CD14-positive monocyte (primary cell): ENCODE measurements at regions not wholly inside any gene's neighbourhood (a gene's known extent, or its start where the extent isn't known, plus 50 kb on each side); places are given as distances from the start of the nearest gene placed in this dataset.

Experiments
- DNase-seq, 3 donors: peaks; one replicate each; pipeline ENCODE4 v3.0.0-alpha.2; 2011 to 2022
- H2AFZ ChIP-seq: 2 replicates; pipeline ENCODE4 v1.6.0; 2012; ENCODE audit warnings: mild to moderate bottlenecking, low read depth, low read length, inconsistent platforms; ENCODE audit not compliant: insufficient read depth, poor library complexity, severe bottlenecking
- H3K27ac ChIP-seq, 2 donors: 1 replicate in 1 of 2; 2 replicates in 1 of 2; pipeline ENCODE4 v1.5.1; 2012 to 2013; ENCODE audit warnings: low read length in 2 of 2, control low read depth in 1 of 2, inconsistent platforms in 1 of 2, low read depth in 1 of 2, mild to moderate bottlenecking in 1 of 2
- H3K27me3 ChIP-seq, 2 donors: one replicate each; pipeline versions ENCODE4 v1.6.0 to v1.6.1; 2011 to 2013; ENCODE audit warnings: low read length in 2 of 2; ENCODE audit not compliant: control insufficient read depth in 2 of 2, insufficient read depth in 2 of 2
- H3K36me3 ChIP-seq, 2 donors: replicated peaks in 1 of 2; 1 replicate in 1 of 2; 2 replicates in 1 of 2; pipeline versions ENCODE4 v1.5.1 to v1.6.1; 2012 to 2013; ENCODE audit warnings: low read length in 2 of 2, control low read depth in 1 of 2, inconsistent platforms in 1 of 2, mild to moderate bottlenecking in 1 of 2; ENCODE audit not compliant: insufficient read depth in 2 of 2, control insufficient read depth in 1 of 2
- H3K4me1 ChIP-seq, 2 donors: 1 replicate in 1 of 2; 2 replicates in 1 of 2; pipeline versions ENCODE4 v1.5.1 to v1.6.1; 2012 to 2013; ENCODE audit warnings: low read length in 2 of 2, control low read depth in 1 of 2, inconsistent platforms in 1 of 2, mild to moderate bottlenecking in 1 of 2, moderate library complexity in 1 of 2; ENCODE audit not compliant: insufficient read depth in 2 of 2, control insufficient read depth in 1 of 2
- H3K4me2 ChIP-seq: replicated peaks from 2 replicates; pipeline ENCODE3; 2012; ENCODE audit warnings: low read length, moderate library complexity, mild to moderate bottlenecking; ENCODE audit not compliant: poor library complexity, severe bottlenecking; ENCODE audit errors: extremely low read depth
- H3K4me3 ChIP-seq, 3 experiments: fragments of 200-600 bp in 1 of 3; sonication (generic) in 1 of 3; replicated peaks in 1 of 3; 1 replicate in 2 of 3; 2 replicates in 1 of 3; pipeline ENCODE4 v1.5.1; 2011 to 2013; ENCODE audit warnings: low read length in 3 of 3, mild to moderate bottlenecking in 3 of 3, control low read depth in 2 of 3, low read depth in 2 of 3, inconsistent platforms in 1 of 3, moderate library complexity in 1 of 3
- H3K79me2 ChIP-seq: 2 replicates; pipeline ENCODE4 v1.6.0; 2012; ENCODE audit warnings: mild to moderate bottlenecking, control low read depth, inconsistent platforms, low read length, moderate library complexity; ENCODE audit not compliant: insufficient read depth
- H3K9ac ChIP-seq: 2 replicates; pipeline ENCODE4 v1.6.0; 2017; ENCODE audit warnings: low read length, mild to moderate bottlenecking; ENCODE audit not compliant: insufficient read depth, poor library complexity, severe bottlenecking
- H3K9me3 ChIP-seq, 2 donors: replicated peaks in 1 of 2; 1 replicate in 1 of 2; 2 replicates in 1 of 2; pipeline versions ENCODE4 v1.5.1 to v1.6.1; 2012 to 2013; ENCODE audit warnings: low read length in 2 of 2, control low read depth in 1 of 2; ENCODE audit not compliant: control insufficient read depth in 1 of 2, insufficient read depth in 1 of 2
- H4K20me1 ChIP-seq: 2 replicates; pipeline ENCODE4 v1.6.0; 2012; ENCODE audit warnings: mild to moderate bottlenecking, low read length, control low read depth, moderate library complexity; ENCODE audit not compliant: insufficient read depth
- H3K27ac Mint-ChIP-seq, 7 donors: one replicate each; pipeline ENCODE4 v1.8.0; 2020; ENCODE audit warnings: mild to moderate bottlenecking in 7 of 7, mixed read lengths in 7 of 7, moderate library complexity in 6 of 7, inconsistent platforms in 2 of 7
- H3K27me3 Mint-ChIP-seq, 3 donors: one replicate each; pipeline ENCODE4 v1.8.0; 2021 to 2022; ENCODE audit warnings: low read depth in 3 of 3, mild to moderate bottlenecking in 3 of 3, mixed read lengths in 3 of 3, moderate library complexity in 3 of 3, inconsistent platforms in 1 of 3
- H3K36me3 Mint-ChIP-seq, 2 donors: one replicate each; pipeline ENCODE4 v1.8.0; 2020; ENCODE audit warnings: mixed read lengths in 2 of 2, inconsistent platforms in 1 of 2, mild to moderate bottlenecking in 1 of 2
- H3K4me1 Mint-ChIP-seq: one replicate; pipeline ENCODE4 v1.8.0; 2020; ENCODE audit warnings: mild to moderate bottlenecking, mixed read lengths
- H3K4me3 Mint-ChIP-seq, 2 donors: one replicate each; pipeline ENCODE4 v1.8.0; 2020; ENCODE audit warnings: mild to moderate bottlenecking in 2 of 2, mixed read lengths in 2 of 2, moderate library complexity in 1 of 2
- H3K9me3 Mint-ChIP-seq, 7 donors: one replicate each; pipeline ENCODE4 v1.8.0; 2020 to 2022; ENCODE audit warnings: mixed read lengths in 7 of 7, mild to moderate bottlenecking in 6 of 7, moderate library complexity in 6 of 7, inconsistent platforms in 2 of 7
- WGBS: methylation state at CpG from one replicate; pipeline ENCODE4 v1.1.5; 2013; ENCODE audit warnings: missing lambda C conversion rate; ENCODE audit not compliant: insufficient coverage; 5-methylcytosine and 5-hydroxymethylcytosine counted together
- intact Hi-C, 2 donors: fragments of 100-400 bp; cut with micrococcal nuclease; formaldehyde crosslinking; loops; one replicate each; pipeline versions ENCODE4 v1.15.0 to v1.15.1; 2023
- TF ChIP-seq, protein P1 (sequence below): fragments of 200-600 bp; IDR thresholded peaks from one replicate; pipeline ENCODE4 v1.8.0; 2022; ENCODE audit warnings: antibody characterized with exemption, mild to moderate bottlenecking

DNA sequence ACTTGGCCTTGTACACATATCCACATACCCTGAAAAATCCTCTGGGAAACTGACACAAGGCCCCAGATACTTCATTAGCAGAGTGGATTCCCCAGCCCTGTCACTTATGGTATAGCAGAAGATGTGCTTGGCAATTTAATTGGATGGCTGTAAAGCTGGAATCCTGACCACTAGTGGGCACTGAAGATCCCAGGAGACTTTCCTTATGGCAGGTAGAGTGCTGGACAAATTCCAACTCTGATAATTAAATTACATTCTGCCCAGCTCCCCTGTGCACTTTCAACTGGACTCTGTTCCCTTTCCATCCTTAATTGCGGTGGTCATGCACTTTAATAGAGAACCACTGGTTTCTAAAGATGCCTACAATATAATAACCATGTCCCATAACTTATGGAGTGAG lies 119.8 kb downstream of the DCK start:
- no peaks in the 10 kb centered on the region for H3K79me2 ChIP-seq
- no peak overlapping the region for H3K27ac ChIP-seq
- Mint-ChIP-seq H3K4me3 (no peak overlapping the region), H3K9me3 (peaks cover 0 to 5% (median 2%) of the 10 kb centered on the region in 7 donors), H3K36me3 (no peaks in the 10 kb centered on the region), H3K4me1 (no peaks in the 10 kb centered on the region), H3K27me3 (no peaks in the 10 kb centered on the region), H3K27ac (no peak overlapping the region)
- intact Hi-C loops: no loop called here
- H3K9ac ChIP-seq: no peak overlapping the region
- DNase-seq: no peak
- no peaks in the 10 kb centered on the region for H3K4me1 ChIP-seq
- no CpG with 5 or more reads among the region's 1 CpG for WGBS
- no peaks in the 10 kb centered on the region for H4K20me1 ChIP-seq
- no peak overlapping the region for H2AFZ ChIP-seq
- TF ChIP-seq, protein P1, sequence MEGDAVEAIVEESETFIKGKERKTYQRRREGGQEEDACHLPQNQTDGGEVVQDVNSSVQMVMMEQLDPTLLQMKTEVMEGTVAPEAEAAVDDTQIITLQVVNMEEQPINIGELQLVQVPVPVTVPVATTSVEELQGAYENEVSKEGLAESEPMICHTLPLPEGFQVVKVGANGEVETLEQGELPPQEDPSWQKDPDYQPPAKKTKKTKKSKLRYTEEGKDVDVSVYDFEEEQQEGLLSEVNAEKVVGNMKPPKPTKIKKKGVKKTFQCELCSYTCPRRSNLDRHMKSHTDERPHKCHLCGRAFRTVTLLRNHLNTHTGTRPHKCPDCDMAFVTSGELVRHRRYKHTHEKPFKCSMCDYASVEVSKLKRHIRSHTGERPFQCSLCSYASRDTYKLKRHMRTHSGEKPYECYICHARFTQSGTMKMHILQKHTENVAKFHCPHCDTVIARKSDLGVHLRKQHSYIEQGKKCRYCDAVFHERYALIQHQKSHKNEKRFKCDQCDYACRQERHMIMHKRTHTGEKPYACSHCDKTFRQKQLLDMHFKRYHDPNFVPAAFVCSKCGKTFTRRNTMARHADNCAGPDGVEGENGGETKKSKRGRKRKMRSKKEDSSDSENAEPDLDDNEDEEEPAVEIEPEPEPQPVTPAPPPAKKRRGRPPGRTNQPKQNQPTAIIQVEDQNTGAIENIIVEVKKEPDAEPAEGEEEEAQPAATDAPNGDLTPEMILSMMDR: no peak
- no peaks in the 10 kb centered on the region for H3K9me3 ChIP-seq
- no peak overlapping the region for H3K4me3 ChIP-seq
- H3K4me2 ChIP-seq: no peak overlapping the region
- no peaks in the 10 kb centered on the region for H3K36me3 ChIP-seq
- no peaks in the 10 kb centered on the region for H3K27me3 ChIP-seq

GRCh38 chr4:71120831-71121524 lies 127.5 kb downstream of the DCK start:
- no peak overlapping the region for H3K9ac ChIP-seq
- H4K20me1 ChIP-seq: no peaks in the 10 kb centered on the region
- no peak overlapping the region for H3K4me3 ChIP-seq
- peaks cover 0 to 12% of the 10 kb centered on the region in 2 donors for H3K9me3 ChIP-seq
- WGBS: 90% methylated on average over 28 of the region's 37 CpGs
- H3K27me3 ChIP-seq: no peaks in the 10 kb centered on the region
- no peak for DNase-seq
- intact Hi-C loops: no loop called here
- Mint-ChIP-seq H3K4me3 (no peak overlapping the region), H3K36me3 (no peaks in the 10 kb centered on the region), H3K27ac (no peak overlapping the region), H3K9me3 (peaks cover 0 to 14% (median 6%) of the 10 kb centered on the region in 7 donors), H3K27me3 (peaks cover 0 to 2% (median 0%) of the 10 kb centered on the region in 3 donors), H3K4me1 (no peaks in the 10 kb centered on the region)
- no peak overlapping the region for H3K4me2 ChIP-seq
- no peaks in the 10 kb centered on the region for H3K4me1 ChIP-seq
- H3K36me3 ChIP-seq: no peaks in the 10 kb centered on the region
- no peaks in the 10 kb centered on the region for H3K79me2 ChIP-seq
- H3K27ac ChIP-seq: no peak overlapping the region
- H2AFZ ChIP-seq: no peak overlapping the region
- TF ChIP-seq, protein P1: no peak
